Pancreas (tissue), 10 donors: ENCODE measurements at regions not wholly inside any gene's neighbourhood (a gene's known extent, or its start where the extent isn't known, plus 50 kb on each side); places are given as distances from the start of the nearest gene placed in this dataset.

Source experiments
- ATAC-seq, 4 donors: fragments of 200-7000 bp; cut with Tn5 transposase; one replicate each; pipeline versions ENCODE4 v1.8.0 to v1.9.1; 2020; ENCODE audit warnings: mild to moderate bottlenecking in 4 of 4, moderate library complexity in 4 of 4
- DNase-seq, 6 donors: peaks; one replicate each; pipeline ENCODE4 v3.0.0-alpha.2; 2020
- FAIRE-seq: peaks from 2 replicates; lab custom pipeline; 2012; peaks lifted over from hg19 to GRCh38; lab: Jason Lieb, UNC
- H3K27ac ChIP-seq, 4 donors: fragments of 200-600 bp; sonication (generic); 1 replicate in 3 of 4; 2 replicates in 1 of 4; pipeline versions ENCODE4 v1.5.0 to v1.8.0; 2020
- H3K27me3 ChIP-seq, 4 donors: fragments of 200-600 bp; one replicate each; pipeline ENCODE4 v1.8.0; 2021
- H3K36me3 ChIP-seq, 3 donors: fragments of 200-600 bp; sonication (generic) in 1 of 3; one replicate each; pipeline versions ENCODE4 v1.5.0 to v1.8.0; 2020 to 2021
- H3K4me1 ChIP-seq, 3 donors: fragments of 200-600 bp; one replicate each; pipeline ENCODE4 v1.8.0; 2021
- H3K4me3 ChIP-seq, 4 donors: fragments of 200-600 bp; sonication (generic) in 2 of 4; one replicate each; pipeline versions ENCODE4 v1.5.0 to v1.8.0; 2020 to 2021
- H3K9me3 ChIP-seq, 4 donors: fragments of 200-600 bp; one replicate each; pipeline ENCODE4 v1.8.0; 2021
- WGBS, 2 donors: extraction: QIAGEN DNeasy Blood & Tissue Kit; methylation state at CpG; one replicate each; pipeline ENCODE4 v1.1.7; 2013; 5-methylcytosine and 5-hydroxymethylcytosine counted together
- intact Hi-C, 3 donors: fragments of 100-400 bp; cut with DNase I; formaldehyde crosslinking; loops; one replicate each; pipeline versions ENCODE4 v1.11.1 to v1.14.2; 2022
- TF ChIP-seq, protein P1 (sequence below), 4 donors: fragments of 200-600 bp; sonication (generic) in 3 of 4; IDR thresholded peaks; one replicate each; pipeline versions ENCODE4 v1.5.0 to v1.8.0; 2021; ENCODE audit warnings: antibody characterized with exemption in 4 of 4
- donor health status: healthy with polysubstance abuse.
- donor health status: DM: no; HTN: no; CAD: no; lungs with moderate emphysema.
- donor health status: DM: no; HTN: no; CAD: no.
- donor health status: control.
- donor health status: control.
- donor health status: Bipolar disorder and iron deficiency.
- donor health status: DM: yes; HTN: yes; CAD: no.
- donor health status: DM: no; HTN: no; CAD: no.
- donor health status: DM: no; HTN: no; CAD: no.
- donor health status: DM: yes; HTN: yes; CAD: no.

DNA sequence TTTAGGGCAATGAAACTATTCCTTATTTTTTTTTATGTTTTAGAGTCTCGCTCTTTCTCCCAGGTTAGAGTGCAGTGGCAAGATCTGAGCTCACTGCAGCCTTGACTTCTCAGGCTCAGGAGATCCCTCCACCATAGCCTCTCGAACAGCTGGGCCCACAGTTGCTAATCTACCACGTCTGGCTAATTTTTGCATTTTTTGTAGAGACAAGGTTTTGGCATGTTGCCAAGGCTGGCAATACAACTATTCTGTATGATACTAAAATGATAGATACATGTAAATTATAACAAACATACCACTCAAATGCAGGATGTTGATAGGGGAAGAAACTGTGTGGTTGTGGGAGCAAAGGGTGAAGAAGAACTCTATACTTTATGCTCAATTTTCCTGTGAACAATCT lies 401.3 kb downstream of the ZFHX3 start:
- Histone ChIP-seq H3K9me3 (no peaks in the 10 kb centered on the region), H3K27ac (no peak overlapping the region), H3K4me1 (no peaks in the 10 kb centered on the region), H3K36me3 (no peaks in the 10 kb centered on the region), H3K27me3 (no peaks in the 10 kb centered on the region), H3K4me3 (no peak overlapping the region)
- ATAC-seq (no peak), FAIRE-seq (no peak), DNase-seq (no peak)
- TF ChIP-seq, protein P1, sequence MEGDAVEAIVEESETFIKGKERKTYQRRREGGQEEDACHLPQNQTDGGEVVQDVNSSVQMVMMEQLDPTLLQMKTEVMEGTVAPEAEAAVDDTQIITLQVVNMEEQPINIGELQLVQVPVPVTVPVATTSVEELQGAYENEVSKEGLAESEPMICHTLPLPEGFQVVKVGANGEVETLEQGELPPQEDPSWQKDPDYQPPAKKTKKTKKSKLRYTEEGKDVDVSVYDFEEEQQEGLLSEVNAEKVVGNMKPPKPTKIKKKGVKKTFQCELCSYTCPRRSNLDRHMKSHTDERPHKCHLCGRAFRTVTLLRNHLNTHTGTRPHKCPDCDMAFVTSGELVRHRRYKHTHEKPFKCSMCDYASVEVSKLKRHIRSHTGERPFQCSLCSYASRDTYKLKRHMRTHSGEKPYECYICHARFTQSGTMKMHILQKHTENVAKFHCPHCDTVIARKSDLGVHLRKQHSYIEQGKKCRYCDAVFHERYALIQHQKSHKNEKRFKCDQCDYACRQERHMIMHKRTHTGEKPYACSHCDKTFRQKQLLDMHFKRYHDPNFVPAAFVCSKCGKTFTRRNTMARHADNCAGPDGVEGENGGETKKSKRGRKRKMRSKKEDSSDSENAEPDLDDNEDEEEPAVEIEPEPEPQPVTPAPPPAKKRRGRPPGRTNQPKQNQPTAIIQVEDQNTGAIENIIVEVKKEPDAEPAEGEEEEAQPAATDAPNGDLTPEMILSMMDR (IDR thresholded peaks at IDR 0.05): no peak
- intact Hi-C loops: no loop called here
- 80 to 83% methylated on average over 3 of the region's 3 CpGs for WGBS, 2 donors

DNA sequence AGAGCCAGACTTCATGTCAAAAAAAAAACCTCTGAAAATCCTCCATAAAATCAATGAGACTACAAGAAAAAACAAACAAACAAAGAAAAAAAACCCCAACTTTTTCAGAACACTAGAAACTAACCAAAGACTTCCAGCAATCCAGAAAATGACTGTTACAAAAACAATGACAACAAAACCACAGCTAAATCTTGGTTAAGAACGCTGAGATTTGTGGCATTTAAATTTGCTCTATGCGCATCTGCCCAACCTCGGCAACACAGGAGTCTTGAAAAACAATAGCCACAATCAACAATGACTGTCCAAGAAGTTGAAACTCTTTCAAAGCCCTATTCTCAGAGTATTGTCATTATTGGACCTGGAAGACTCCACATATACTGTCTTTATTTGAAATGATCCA lies 402.4 kb downstream of the ZFHX3 start:
- WGBS, 2 donors: 86 to 90% methylated on average over 3 of the region's 3 CpGs
- TF ChIP-seq, protein P1 (IDR thresholded peaks at IDR 0.05): no peak

DNA sequence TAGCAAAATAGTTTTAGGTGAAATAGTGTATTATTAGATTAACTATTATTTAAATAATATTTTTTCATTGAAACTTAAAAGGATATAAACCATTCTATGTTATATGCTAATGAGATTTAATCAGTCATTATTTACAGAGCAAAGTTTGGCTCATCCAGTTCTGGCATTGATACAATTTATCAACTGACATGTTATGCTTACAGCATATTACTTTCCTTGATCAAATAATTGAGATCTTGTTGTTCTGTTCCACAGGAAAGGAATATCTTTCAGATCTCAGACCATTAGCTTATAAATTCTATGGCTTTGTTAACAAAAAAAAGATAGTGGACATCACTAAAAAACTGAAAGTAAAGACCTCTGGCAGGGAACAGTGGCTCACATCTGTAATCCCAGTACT lies 403.0 kb downstream of the ZFHX3 start:
- H3K4me3 ChIP-seq: no peak overlapping the region
- ATAC-seq: no peak

More for the DNA sequence above, 402.4 kb downstream of the ZFHX3 start:
- no peaks in the 10 kb centered on the region for H3K9me3 ChIP-seq
- no peak for FAIRE-seq
- no peak overlapping the region for H3K27ac ChIP-seq
- no peaks in the 10 kb centered on the region for H3K4me1 ChIP-seq
- intact Hi-C loops: no loop called here
- DNase-seq: no peak
- H3K36me3 ChIP-seq: no peaks in the 10 kb centered on the region
- no peak for ATAC-seq
- no peaks in the 10 kb centered on the region for H3K27me3 ChIP-seq
- H3K4me3 ChIP-seq: no peak overlapping the region

DNA sequence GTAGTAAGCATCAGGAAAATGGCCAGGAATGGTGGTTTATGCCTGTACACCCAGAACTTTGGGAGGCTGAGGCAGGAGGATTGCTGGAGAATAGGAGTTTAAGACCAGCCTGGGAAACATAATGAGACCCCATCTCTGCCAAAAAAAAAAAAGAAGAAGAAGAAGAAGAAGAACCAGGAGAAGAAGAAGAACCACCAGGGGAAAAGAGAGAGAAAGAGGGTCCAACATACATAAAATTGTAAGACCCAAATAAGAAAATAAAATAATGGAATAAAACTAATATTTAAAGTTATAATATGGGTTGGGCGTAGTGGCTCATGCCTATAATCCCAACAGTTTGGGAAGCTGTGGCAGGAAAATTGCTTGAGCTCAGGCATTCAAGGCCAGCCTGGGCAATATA lies 408.4 kb downstream of the ZFHX3 start:
- no peaks in the 10 kb centered on the region for H3K4me1 ChIP-seq
- no peak overlapping the region for H3K27ac ChIP-seq
- FAIRE-seq: no peak
- DNase-seq: no peak
- H3K27me3 ChIP-seq: no peaks in the 10 kb centered on the region
- no peaks in the 10 kb centered on the region for H3K9me3 ChIP-seq
- no peak overlapping the region for H3K4me3 ChIP-seq
- no peak for ATAC-seq
- intact Hi-C loops: no loop called here
- no peaks in the 10 kb centered on the region for H3K36me3 ChIP-seq
- TF ChIP-seq, protein P1 (IDR thresholded peaks at IDR 0.05): no peak
- WGBS, 2 donors: 87 to 95% methylated on average over 1 of the region's 1 CpG

More for the DNA sequence above, 403.0 kb downstream of the ZFHX3 start:
- Histone ChIP-seq H3K27me3 (no peaks in the 10 kb centered on the region), H3K27ac (no peak overlapping the region), H3K9me3 (no peaks in the 10 kb centered on the region), H3K4me1 (no peaks in the 10 kb centered on the region), H3K36me3 (no peaks in the 10 kb centered on the region)
- intact Hi-C loops: no loop called here
- DNase-seq (no peak), FAIRE-seq (no peak)
- TF ChIP-seq, protein P1 (IDR thresholded peaks at IDR 0.05): no peak

DNA sequence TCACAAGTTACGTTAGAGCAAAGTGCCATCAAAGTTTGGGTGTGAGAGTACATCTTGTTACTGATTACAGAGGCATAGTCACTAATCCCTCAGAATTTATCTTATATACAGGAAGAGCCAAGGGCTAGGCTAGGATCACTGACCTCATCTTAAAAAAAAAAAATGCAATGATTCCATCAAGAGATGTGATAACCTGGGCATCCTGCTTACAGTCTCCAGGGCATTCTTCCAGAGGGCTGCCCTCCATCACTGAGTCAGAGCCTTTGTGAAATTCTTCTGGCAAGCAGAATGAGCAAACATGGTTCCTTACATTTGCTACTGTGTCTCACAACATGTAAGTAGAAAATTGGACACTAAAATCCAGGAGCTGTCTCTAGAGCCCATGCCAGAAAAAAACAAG lies 410.6 kb downstream of the ZFHX3 start:
- no peak for ATAC-seq

More for the DNA sequence above, 410.6 kb downstream of the ZFHX3 start:
- WGBS, 2 donors: 85 to 91% methylated on average over 1 of the region's 1 CpG
- DNase-seq (no peak), FAIRE-seq (no peak)
- intact Hi-C loops: no loop called here
- no peaks in the 10 kb centered on the region for H3K36me3 ChIP-seq
- H3K4me1 ChIP-seq: no peaks in the 10 kb centered on the region
- H3K27ac ChIP-seq: no peak overlapping the region
- peaks cover 0 to 3% (median 0%) of the 10 kb centered on the region in 4 donors for H3K9me3 ChIP-seq
- TF ChIP-seq, protein P1 (IDR thresholded peaks at IDR 0.05): no peak
- no peaks in the 10 kb centered on the region for H3K27me3 ChIP-seq
- H3K4me3 ChIP-seq: no peak overlapping the region
